ENCODE measurements at regions not wholly inside any gene's neighbourhood (a gene's known extent, or its start where the extent isn't known, plus 50 kb on each side); places are given as distances from the start of the nearest gene placed in this dataset.

- H3K4me1 Mint-ChIP-seq (ENCODE audit: low read depth), result peaks cover 3% of the 10 kb centered on the region
- H3K27me3 Mint-ChIP-seq, result no peaks in the 10 kb centered on the region
- peaks cover 2% of the 10 kb centered on the region for H3K36me3 Mint-ChIP-seq (ENCODE audit: insufficient read depth)
- no peak for DNase-seq (ENCODE audit: low spot score, unreplicated experiment)
- H3K27ac Mint-ChIP-seq, result no peak overlapping the region
- no peak overlapping the region for H3K4me3 Mint-ChIP-seq (ENCODE audit: low read depth)
- TF ChIP-seq CTCF (IDR thresholded peaks at IDR 0.05; ENCODE audit: unreplicated experiment), result no peak
- H3K9me3 Mint-ChIP-seq (ENCODE audit: low read depth), result peaks cover 16% of the 10 kb centered on the region
Observed at GRCh38 chr2:146786396-146786795, 1058.4 kb upstream of the ACVR2A start.

GRCh38 chr2:146785101-146785500 is 1059.7 kb upstream of the ACVR2A start:
- Mint-ChIP-seq H3K27me3 (no peaks in the 10 kb centered on the region), H3K27ac (no peak overlapping the region), H3K4me3 (ENCODE audit: low read depth) (no peak overlapping the region), H3K9me3 (ENCODE audit: low read depth) (peaks cover 13% of the 10 kb centered on the region), H3K36me3 (ENCODE audit: insufficient read depth) (peaks cover 2% of the 10 kb centered on the region), H3K4me1 (ENCODE audit: low read depth) (peaks cover 3% of the 10 kb centered on the region)
- TF ChIP-seq CTCF (IDR thresholded peaks at IDR 0.05; ENCODE audit: unreplicated experiment), result no peak
- DNase-seq (ENCODE audit: low spot score, unreplicated experiment), result no peak

- DNase-seq (ENCODE audit: low spot score, unreplicated experiment), result no peak
- no peak for TF ChIP-seq CTCF (IDR thresholded peaks at IDR 0.05; ENCODE audit: unreplicated experiment)
- Mint-ChIP-seq H3K4me1 (ENCODE audit: low read depth) (peaks cover 3% of the 10 kb centered on the region), H3K27me3 (no peaks in the 10 kb centered on the region), H3K36me3 (ENCODE audit: insufficient read depth) (peaks cover 2% of the 10 kb centered on the region), H3K9me3 (ENCODE audit: low read depth) (peaks cover 8% of the 10 kb centered on the region), H3K27ac (no peak overlapping the region), H3K4me3 (ENCODE audit: low read depth) (no peak overlapping the region)
Observed at GRCh38 chr2:146784602-146785001, 1060.2 kb upstream of the ACVR2A start.

GRCh38 chr2:146777181-146777580 is 1067.6 kb upstream of the ACVR2A start:
- peaks cover 1% of the 10 kb centered on the region for H3K4me1 Mint-ChIP-seq (ENCODE audit: low read depth)
- no peak for TF ChIP-seq CTCF (IDR thresholded peaks at IDR 0.05; ENCODE audit: unreplicated experiment)
- H3K27me3 Mint-ChIP-seq, result no peaks in the 10 kb centered on the region
- no peak overlapping the region for H3K27ac Mint-ChIP-seq
- H3K9me3 Mint-ChIP-seq (ENCODE audit: low read depth), result peaks cover 6% of the 10 kb centered on the region
- no peaks in the 10 kb centered on the region for H3K36me3 Mint-ChIP-seq (ENCODE audit: insufficient read depth)
- no peak for DNase-seq (ENCODE audit: low spot score, unreplicated experiment)
- no peak overlapping the region for H3K4me3 Mint-ChIP-seq (ENCODE audit: low read depth)

GRCh38 chr2:146776596-146776995 is 1068.2 kb upstream of the ACVR2A start:
- no peak overlapping the region for H3K4me3 Mint-ChIP-seq (ENCODE audit: low read depth)
- DNase-seq (ENCODE audit: low spot score, unreplicated experiment), result no peak
- no peak for TF ChIP-seq CTCF (IDR thresholded peaks at IDR 0.05; ENCODE audit: unreplicated experiment)
- H3K36me3 Mint-ChIP-seq (ENCODE audit: insufficient read depth), result no peaks in the 10 kb centered on the region
- peaks cover 6% of the 10 kb centered on the region for H3K9me3 Mint-ChIP-seq (ENCODE audit: low read depth)
- H3K4me1 Mint-ChIP-seq (ENCODE audit: low read depth), result peaks cover 1% of the 10 kb centered on the region
- no peaks in the 10 kb centered on the region for H3K27me3 Mint-ChIP-seq
- H3K27ac Mint-ChIP-seq, result no peak overlapping the region

Data from progenitor cell of endocrine pancreas (in vitro differentiated cells).